Testis (tissue), 2 donors: ENCODE measurements at regions not wholly inside any gene's neighbourhood (a gene's known extent, or its start where the extent isn't known, plus 50 kb on each side); places are given as distances from the start of the nearest gene placed in this dataset.

Experiments
- CTCF ChIP-seq, 3 experiments: fragments of 450-650 bp in 2 of 3; fragments of 200-600 bp in 1 of 3; sonication (generic) in 1 of 3; IDR thresholded peaks; one replicate each; pipeline ENCODE4 v1.5.1; 2016 to 2019; ENCODE audit warnings: antibody characterized with exemption in 3 of 3, mild to moderate bottlenecking in 2 of 3, moderate library complexity in 1 of 3
- POLR2A ChIP-seq: fragments of 450-650 bp; IDR thresholded peaks from one replicate; pipeline ENCODE4 v1.6.1; 2017; ENCODE audit warnings: antibody characterized with exemption, mild to moderate bottlenecking, moderate library complexity

GRCh38 chr9:107106416-107106815 lies 176.7 kb upstream of the RAD23B start:
- TF ChIP-seq POLR2A = no peak
- no peak for TF ChIP-seq CTCF (IDR thresholded peaks at IDR 0.05)
